Panc1 (cell line): ENCODE measurements at regions not wholly inside any gene's neighbourhood (a gene's known extent, or its start where the extent isn't known, plus 50 kb on each side); places are given as distances from the start of the nearest gene placed in this dataset.

Source experiments
- CTCF ChIP-seq: fragments of 450-650 bp; IDR thresholded peaks from 2 replicates; pipeline ENCODE4 v1.5.1; 2017; ENCODE audit warnings: mild to moderate bottlenecking
- POLR2AphosphoS5 ChIP-seq: IDR thresholded peaks from 2 replicates; pipeline ENCODE4 v1.6.1; 2012; ENCODE audit warnings: mild to moderate bottlenecking, low read depth, low read length, moderate library complexity
- REST ChIP-seq, 2 experiments: IDR thresholded peaks; 2 replicates each; pipeline ENCODE4 v1.6.1; 2011 to 2012; ENCODE audit warnings: low read depth in 2 of 2, control low read depth in 1 of 2, low read length in 1 of 2, mild to moderate bottlenecking in 1 of 2, moderate library complexity in 1 of 2; ENCODE audit not compliant: insufficient read depth in 1 of 2
- SIN3A ChIP-seq: IDR thresholded peaks from 2 replicates; pipeline ENCODE4 v1.6.1; 2012; ENCODE audit warnings: low read depth, mild to moderate bottlenecking, low read length, moderate library complexity, borderline replicate concordance; ENCODE audit not compliant: insufficient read depth
- TCF7L2 ChIP-seq: IDR thresholded peaks from 2 replicates; pipeline ENCODE4 v1.6.1; 2011; ENCODE audit warnings: mild to moderate bottlenecking, low read depth, low read length, inconsistent platforms

DNA sequence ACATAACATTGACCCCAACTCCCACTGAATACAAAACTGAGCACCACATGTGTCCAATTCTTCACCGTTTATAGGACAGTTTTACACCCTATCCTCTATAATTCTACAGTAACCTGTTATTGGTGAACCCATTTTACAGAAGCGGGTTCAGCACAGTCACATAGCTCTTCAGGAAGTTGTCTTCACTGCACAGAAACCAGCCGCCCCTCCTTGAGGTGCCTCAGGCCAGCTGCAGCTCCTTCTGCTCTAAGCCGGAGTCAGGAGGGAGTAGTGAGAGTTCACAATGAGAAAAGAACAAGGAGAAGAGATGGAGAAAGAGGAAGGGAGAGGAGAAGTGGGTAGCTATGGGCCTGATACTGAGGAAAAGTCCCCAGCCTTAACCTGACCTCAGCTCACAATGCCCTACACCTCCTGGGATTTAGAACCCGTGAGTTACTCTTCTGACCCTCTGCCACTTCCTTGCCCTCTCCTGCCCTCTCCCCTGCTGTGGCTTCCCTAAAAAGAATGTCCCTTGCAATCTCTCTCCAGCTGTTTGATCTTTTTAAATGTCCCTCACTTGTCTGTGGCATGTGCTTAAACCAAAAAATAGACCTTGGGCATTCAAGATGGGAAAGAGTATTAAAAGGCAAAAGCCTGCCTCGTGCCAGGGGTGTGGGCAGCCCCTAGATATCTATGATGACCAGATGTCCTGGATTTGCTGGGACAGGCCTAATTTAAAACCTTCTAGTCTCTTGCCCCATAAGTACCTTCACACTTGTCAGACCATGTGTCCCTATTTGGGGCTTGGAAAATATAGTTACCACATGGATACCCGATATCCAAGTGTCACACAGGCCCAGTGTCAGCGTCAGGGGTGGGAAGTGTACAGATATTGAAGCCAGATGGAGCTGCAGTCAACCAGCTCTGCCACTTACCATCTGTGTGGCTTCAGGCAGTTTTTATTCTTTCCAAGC lies 71.3 kb upstream of the HES1 start:
- TF ChIP-seq SIN3A, result no peak
- TF ChIP-seq CTCF, result no peak
- no peak for TF ChIP-seq POLR2AphosphoS5
- no peak for TF ChIP-seq REST (IDR thresholded peaks at IDR 0.05; ENCODE audit: insufficient read depth in 1 of 2, low read depth in 2 of 2, low read length in 1 of 2)
- no peak for TF ChIP-seq TCF7L2
